Glutamatergic neuron (in vitro differentiated cells): ENCODE measurements at regions not wholly inside any gene's neighbourhood (a gene's known extent, or its start where the extent isn't known, plus 50 kb on each side); places are given as distances from the start of the nearest gene placed in this dataset.

Experiments used
- DNase-seq: peaks from one replicate; pipeline ENCODE4 v3.0.0; 2022
- H3K27ac Mint-ChIP-seq: one replicate; pipeline ENCODE4 v1.8.0; 2020; ENCODE audit warnings: mild to moderate bottlenecking, mixed read lengths, inconsistent platforms; ENCODE audit not compliant: unreplicated experiment
- H3K27me3 Mint-ChIP-seq: one replicate; pipeline ENCODE4 v1.8.0; 2020; ENCODE audit warnings: mild to moderate bottlenecking, moderate library complexity, mixed read lengths, inconsistent platforms; ENCODE audit not compliant: unreplicated experiment
- H3K36me3 Mint-ChIP-seq: one replicate; pipeline ENCODE4 v1.8.0; 2020; ENCODE audit warnings: mild to moderate bottlenecking, mixed read lengths, inconsistent platforms; ENCODE audit not compliant: unreplicated experiment
- H3K4me1 Mint-ChIP-seq: one replicate; pipeline ENCODE4 v1.8.0; 2020; ENCODE audit warnings: mild to moderate bottlenecking, low read depth, mixed read lengths, inconsistent platforms; ENCODE audit not compliant: unreplicated experiment
- H3K4me3 Mint-ChIP-seq: one replicate; pipeline ENCODE4 v1.8.0; 2020; ENCODE audit warnings: mild to moderate bottlenecking, mixed read lengths, inconsistent platforms; ENCODE audit not compliant: unreplicated experiment
- H3K9me3 Mint-ChIP-seq: one replicate; pipeline ENCODE4 v1.8.0; 2020; ENCODE audit warnings: mild to moderate bottlenecking, moderate library complexity, mixed read lengths, inconsistent platforms; ENCODE audit not compliant: unreplicated experiment
- TF ChIP-seq, protein P1 (sequence below): fragments of 200-600 bp; sonication (generic); IDR thresholded peaks from one replicate; pipeline ENCODE4 v1.5.0; 2021; ENCODE audit not compliant: partially characterized antibody, unreplicated experiment

DNA sequence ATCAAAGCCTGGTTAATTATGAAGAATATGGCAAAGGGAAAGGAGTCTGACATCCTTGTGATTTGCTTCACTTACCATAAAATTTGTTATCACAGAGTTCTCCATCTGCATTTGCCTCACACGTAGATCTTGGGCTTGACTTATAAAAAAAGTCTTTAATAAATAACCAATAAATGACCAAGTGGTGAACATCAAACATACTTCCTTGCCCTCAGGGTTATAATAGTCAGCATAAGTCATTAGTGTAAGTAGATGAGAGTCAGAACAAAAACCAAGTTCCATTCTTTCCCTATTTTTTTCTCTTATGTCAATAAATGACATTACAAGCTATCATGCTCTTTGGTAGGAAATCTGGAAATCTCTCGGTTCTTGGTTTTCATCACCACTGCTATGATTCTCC lies 635.4 kb upstream of the ATXN7L3B start:
- no peaks in the 10 kb centered on the region for H3K4me1 Mint-ChIP-seq
- TF ChIP-seq, protein P1, sequence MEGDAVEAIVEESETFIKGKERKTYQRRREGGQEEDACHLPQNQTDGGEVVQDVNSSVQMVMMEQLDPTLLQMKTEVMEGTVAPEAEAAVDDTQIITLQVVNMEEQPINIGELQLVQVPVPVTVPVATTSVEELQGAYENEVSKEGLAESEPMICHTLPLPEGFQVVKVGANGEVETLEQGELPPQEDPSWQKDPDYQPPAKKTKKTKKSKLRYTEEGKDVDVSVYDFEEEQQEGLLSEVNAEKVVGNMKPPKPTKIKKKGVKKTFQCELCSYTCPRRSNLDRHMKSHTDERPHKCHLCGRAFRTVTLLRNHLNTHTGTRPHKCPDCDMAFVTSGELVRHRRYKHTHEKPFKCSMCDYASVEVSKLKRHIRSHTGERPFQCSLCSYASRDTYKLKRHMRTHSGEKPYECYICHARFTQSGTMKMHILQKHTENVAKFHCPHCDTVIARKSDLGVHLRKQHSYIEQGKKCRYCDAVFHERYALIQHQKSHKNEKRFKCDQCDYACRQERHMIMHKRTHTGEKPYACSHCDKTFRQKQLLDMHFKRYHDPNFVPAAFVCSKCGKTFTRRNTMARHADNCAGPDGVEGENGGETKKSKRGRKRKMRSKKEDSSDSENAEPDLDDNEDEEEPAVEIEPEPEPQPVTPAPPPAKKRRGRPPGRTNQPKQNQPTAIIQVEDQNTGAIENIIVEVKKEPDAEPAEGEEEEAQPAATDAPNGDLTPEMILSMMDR, result no peak
- H3K27ac Mint-ChIP-seq, result no peak overlapping the region
- H3K27me3 Mint-ChIP-seq, result no peaks in the 10 kb centered on the region
- no peak for DNase-seq
- H3K36me3 Mint-ChIP-seq, result no peaks in the 10 kb centered on the region
- no peak overlapping the region for H3K4me3 Mint-ChIP-seq
- H3K9me3 Mint-ChIP-seq, result no peaks in the 10 kb centered on the region

DNA sequence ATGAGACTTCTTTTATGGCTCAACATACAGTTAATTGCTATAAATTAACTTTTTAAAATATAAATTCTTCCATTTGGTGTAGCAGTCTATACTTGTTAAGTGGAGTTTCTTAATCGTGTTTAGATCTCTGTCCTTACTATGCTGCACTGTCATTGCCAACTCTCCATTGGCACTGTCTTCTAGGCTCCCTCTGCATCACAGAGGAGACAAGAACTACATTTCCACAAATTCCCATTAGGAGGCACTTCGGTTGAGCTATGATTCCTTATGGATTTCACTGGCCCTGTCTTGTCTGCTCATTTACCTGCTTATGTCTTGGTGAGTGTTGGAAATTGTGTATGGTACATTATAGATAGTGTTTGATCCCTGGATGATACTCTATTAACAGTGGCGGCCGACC lies 630.9 kb upstream of the ATXN7L3B start:
- DNase-seq, result no peak
- no peak overlapping the region for H3K4me3 Mint-ChIP-seq
- no peaks in the 10 kb centered on the region for H3K4me1 Mint-ChIP-seq
- TF ChIP-seq, protein P1, result no peak
- H3K36me3 Mint-ChIP-seq, result no peaks in the 10 kb centered on the region
- no peak overlapping the region for H3K27ac Mint-ChIP-seq
- no peaks in the 10 kb centered on the region for H3K9me3 Mint-ChIP-seq
- no peaks in the 10 kb centered on the region for H3K27me3 Mint-ChIP-seq

DNA sequence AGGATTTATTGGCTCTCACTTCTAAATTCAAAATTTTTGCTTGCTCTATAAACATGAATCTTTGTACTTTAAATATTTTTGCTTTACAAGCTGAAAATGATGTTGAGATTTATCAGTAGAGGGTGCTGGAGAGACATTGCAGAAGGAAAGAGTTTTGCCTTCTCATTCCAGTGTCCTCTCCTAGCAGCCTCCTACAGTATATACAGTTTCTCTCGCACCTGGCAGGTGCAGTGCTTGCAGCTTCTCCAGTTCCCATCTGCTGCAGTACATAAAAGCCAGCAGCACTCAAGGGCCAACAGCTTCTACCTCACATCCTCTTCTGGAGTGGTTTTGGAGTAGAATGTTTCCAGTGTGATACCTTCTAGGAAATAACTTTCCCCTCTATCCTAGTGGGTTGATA lies 601.8 kb upstream of the ATXN7L3B start:
- Mint-ChIP-seq H3K4me1 (no peaks in the 10 kb centered on the region), H3K4me3 (no peak overlapping the region), H3K36me3 (no peaks in the 10 kb centered on the region), H3K27me3 (no peaks in the 10 kb centered on the region), H3K27ac (no peak overlapping the region), H3K9me3 (no peaks in the 10 kb centered on the region)
- no peak for DNase-seq
- TF ChIP-seq, protein P1, result no peak

DNA sequence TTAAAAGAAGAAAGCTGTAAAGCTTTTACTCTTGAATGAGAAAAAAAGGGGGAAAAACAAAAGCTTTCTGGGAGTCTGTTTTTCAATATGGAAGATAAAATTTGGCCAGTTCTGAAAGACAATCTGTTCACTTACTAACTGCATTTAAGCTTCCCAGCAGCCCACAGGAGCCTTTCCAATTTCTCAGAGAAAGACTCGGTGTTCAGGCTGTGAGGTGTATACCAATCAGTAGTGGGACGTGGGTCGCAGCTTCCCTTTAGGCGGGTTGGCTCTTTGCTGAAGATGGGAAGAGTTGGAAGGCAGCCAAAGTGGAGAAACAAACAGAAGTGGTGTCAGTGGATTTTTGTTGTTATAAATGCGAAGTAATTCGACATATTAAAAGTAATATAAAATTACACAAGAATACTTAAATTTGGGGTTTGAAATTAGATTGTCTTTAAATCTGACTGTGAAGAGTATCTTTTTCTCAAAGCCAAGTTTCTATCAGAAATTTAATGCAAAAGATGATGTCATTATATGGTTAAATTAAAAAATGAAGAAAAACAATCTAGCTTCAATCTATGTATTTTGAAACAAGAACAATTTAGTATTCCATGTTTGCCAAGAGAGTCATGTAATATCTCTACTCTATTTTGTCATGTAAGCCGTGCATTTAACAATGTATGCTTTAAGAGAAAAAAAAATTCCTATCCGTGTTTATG lies 590.2 kb upstream of the ATXN7L3B start:
- Mint-ChIP-seq H3K4me1 (no peaks in the 10 kb centered on the region), H3K27ac (no peak overlapping the region), H3K4me3 (no peak overlapping the region), H3K27me3 (no peaks in the 10 kb centered on the region), H3K9me3 (no peaks in the 10 kb centered on the region), H3K36me3 (no peaks in the 10 kb centered on the region)
- DNase-seq, result no peak
- TF ChIP-seq, protein P1, result no peak

DNA sequence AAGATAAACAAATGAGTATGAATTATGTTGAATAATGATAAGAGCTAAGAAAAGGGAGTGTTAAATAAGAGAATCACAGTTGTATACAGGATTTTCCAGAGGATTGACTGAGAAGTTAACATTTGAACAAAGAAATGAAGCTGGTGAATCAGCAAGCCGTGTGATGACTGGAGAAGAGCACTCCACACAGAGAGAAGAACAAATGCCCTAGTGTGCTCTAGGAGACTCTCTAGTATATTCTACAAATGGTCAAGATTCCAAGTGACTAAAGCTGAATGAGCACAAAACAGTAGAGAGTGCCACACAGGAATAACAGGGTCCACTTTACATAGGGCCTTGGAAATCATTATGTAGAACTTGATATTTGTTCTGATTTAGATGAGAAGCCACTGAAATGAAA lies 587.1 kb upstream of the ATXN7L3B start:
- Mint-ChIP-seq H3K27me3 (no peaks in the 10 kb centered on the region), H3K4me1 (no peaks in the 10 kb centered on the region), H3K36me3 (no peaks in the 10 kb centered on the region), H3K4me3 (no peak overlapping the region), H3K27ac (no peak overlapping the region), H3K9me3 (no peaks in the 10 kb centered on the region)
- TF ChIP-seq, protein P1, result no peak
- DNase-seq, result no peak
